Nucleus accumbens (tissue), 56 donors: ENCODE measurements at regions not wholly inside any gene's neighbourhood (a gene's known extent, or its start where the extent isn't known, plus 50 kb on each side); places are given as distances from the start of the nearest gene placed in this dataset.
"Not testable (repeated sequence)": the region's sequence is repeated elsewhere in the genome, so short reads cannot be mapped to it uniquely, and the experiment has no call there.

Source experiments
- DNase-seq, 56 donors: peaks; one replicate each; lab custom pipeline; 2025; lab: John Stamatoyannopoulos, UW

- not testable (repeated sequence) for DNase-seq
These were observed 103.1 kb downstream of the CAPZA3 start for GRCh38 chr12:18840997-18841396.

GRCh38 chr12:18849080-18849479 lies 111.2 kb downstream of the CAPZA3 start:
- DNase-seq: no peak

GRCh38 chr12:18849761-18850160 lies 111.8 kb downstream of the CAPZA3 start:
- no peak for DNase-seq

- DNase-seq: no peak
These were observed 112.8 kb downstream of the CAPZA3 start for GRCh38 chr12:18850752-18851151.

- no peak for DNase-seq
These were observed 113.4 kb downstream of the CAPZA3 start for GRCh38 chr12:18851271-18851670.

DNA sequence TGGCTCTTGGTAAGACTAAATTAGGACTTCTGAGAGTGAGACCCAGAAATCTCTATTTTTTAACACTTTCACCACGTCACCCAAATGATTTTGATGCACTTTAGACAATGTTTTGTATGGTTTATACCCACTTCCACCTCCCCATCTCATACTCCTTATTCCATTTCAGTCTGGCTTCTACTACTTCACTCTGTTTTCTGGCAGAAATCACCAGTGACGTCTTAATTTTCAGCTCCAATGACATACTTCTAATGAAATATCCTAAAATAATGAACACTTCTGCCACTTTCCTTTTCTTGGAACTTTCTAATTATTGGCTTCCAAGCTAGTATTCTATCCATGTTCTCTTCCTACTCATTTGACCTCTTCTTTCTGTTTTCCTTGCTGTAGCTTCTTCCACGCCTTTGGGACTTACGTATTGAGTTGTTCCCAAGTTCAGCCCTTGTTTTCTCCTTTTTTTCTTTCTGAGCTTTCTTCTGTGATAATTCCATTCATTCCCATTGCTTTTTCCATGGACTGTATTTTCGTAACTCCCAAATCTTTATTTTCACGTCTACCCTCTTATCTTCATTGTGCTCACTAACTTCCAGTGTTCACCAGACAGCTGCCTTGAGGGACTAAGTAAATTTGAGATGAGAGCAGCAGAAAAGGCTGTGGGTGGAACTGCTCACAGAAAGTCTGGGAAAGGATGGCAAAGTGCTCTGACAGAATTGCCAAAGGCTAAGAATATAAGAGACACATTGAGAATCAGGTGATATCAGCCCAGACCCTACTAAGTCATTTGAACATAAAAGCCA lies 115.8 kb downstream of the CAPZA3 start:
- no peak for DNase-seq

- DNase-seq: no peak
These were observed 119.7 kb downstream of the CAPZA3 start for GRCh38 chr12:18857656-18858055.

GRCh38 chr12:18859400-18859799 lies 121.5 kb downstream of the CAPZA3 start:
- no peak for DNase-seq

- DNase-seq: no peak
These were observed 123.5 kb downstream of the CAPZA3 start for GRCh38 chr12:18861287-18861858.

DNA sequence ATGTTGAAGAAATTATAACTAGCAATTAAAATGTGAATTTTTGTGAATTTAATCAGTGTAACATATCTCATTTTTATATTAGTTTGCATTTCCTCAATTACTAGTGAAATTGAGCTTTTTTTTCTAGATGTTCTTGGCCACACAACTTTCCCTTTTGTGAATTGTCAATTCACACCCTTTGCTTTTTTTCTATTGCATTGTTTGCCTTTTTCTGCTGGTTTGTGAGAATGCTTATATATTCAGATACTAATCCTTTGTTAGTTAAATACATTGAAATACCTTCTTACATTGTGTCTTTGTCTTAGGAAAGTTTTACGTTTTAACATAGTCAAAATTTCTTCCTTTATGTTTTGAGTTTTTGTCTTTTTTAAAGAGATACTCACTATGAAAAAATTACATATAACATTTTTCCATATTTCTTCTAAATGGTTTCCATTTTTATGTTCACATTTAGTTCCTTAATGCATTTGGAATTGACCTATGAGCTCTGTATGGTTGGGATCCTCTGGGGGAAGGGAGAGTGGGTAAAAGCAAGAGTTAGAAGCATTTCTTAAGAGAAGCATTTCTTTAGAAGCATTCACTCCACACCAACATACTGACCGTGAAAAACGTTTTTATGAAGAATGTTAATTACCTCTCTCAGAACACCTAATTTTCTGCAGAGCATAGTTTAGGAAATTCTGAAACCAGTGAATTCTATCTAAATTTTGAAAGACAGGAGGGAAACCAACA lies 126.0 kb downstream of the CAPZA3 start:
- no peak for DNase-seq

DNA sequence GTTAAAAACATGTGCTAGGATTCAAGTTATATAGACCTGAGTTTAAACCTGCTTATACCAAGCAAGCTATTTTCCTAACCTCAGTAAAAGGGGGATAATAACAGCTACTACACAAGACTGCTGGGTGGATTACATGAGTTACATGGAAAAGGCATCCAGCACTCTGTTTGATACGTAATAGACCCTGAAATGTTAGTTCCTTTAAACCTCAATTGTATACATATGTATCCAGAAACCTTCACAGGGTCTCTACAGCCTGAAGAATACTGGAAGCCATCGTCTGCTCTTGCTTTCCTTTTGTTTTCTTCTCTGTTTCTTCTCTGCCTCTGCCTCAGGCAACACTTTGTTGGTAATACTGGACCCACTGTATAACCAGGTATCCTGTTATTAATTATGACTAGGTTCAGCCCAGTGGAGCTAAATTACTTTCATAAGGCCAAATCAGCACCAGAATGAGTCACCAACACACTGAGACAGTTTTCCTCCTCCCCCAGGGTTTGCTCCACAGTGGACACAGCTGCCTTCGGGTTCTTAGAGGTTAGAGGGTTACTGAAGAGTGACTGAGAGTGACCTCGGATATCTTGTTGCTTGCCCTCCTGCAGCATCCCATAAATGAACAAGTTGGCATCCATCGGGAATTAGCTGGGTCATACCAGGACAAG lies 127.1 kb downstream of the CAPZA3 start:
- no peak for DNase-seq

GRCh38 chr12:18868717-18869116 lies 130.8 kb downstream of the CAPZA3 start:
- no peak for DNase-seq

DNA sequence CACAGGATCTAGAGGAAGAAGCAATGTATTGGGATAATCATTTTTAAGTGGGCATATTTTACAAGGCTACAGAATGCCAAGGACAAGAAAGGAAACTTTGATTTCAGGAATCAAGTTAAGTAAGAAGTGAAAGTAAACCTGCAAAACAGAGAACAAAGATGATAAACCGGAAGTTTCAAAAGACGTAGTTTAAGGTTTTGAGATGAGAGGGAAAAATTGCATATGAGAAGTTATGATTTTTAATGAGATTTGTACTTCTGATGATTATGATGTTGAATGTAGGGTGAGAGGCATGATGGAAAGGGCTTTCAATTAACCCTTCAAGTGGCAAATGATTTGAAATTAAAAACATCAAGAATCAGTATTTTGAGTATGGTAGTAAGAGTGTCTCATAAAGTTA lies 134.9 kb downstream of the CAPZA3 start:
- no peak for DNase-seq

DNA sequence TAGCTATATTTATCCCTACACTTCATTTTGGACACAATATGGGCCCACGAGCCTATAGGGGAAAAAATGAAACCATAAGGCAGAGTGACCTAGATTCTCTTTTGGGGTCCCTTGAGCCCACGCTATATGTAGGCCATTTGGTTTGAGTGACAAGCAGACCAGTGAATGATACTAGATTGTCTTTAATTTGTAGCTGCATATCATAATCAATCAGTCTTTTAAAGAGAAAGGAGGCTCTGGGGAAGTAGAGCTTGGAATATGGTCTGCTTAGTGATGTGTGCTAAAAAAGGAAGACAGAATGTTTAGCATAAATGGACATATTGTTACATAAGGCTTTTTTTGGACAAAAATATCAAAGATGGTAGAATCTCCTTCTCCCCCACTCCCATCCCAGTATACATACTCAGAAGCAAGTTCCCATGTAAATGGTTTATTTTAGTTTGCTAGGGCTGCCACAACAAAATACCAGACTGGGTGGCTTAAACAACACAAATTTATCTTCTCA lies 140.8 kb downstream of the CAPZA3 start:
- DNase-seq: no peak

DNA sequence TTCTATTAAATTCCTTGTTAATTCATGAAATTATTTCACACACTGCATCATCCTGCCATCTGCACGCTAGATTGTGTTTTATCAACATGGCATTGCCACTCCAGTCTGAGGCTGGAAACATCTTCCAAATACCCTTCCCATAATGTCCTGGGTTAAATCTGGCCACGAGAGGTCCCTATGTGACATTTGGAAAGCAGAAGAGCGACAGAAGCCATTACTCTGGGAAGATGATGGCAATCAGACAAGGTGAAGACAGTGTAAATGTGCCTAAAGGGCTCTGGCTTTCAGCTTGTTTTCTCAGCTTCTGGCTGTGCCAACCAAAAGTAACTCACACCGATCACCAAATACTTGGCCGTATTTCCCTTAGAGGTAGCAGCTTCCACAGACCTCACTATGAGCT lies 144.8 kb downstream of the CAPZA3 start:
- DNase-seq: no peak

GRCh38 chr12:18886962-18887361 lies 149.0 kb downstream of the CAPZA3 start:
- no peak for DNase-seq

DNA sequence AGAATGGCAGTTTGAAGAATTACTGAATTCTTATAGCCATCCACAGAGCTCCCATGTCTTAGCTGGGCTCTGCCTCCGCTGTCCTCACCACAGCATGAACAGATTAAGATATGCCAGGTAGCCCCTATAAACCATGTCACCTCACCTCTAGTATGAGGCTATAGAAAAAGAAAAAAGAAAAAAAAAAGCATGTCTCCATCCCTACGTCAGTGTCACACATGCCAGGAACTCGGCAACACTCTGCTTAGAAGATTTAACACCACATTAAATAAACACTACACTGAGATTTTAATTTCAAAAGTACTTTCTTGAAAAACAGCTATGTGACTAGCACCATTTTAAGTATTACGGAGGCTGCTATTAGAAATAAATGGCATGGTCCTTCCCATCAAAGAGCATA lies 149.4 kb downstream of the CAPZA3 start:
- DNase-seq: no peak

GRCh38 chr12:18888047-18888446 lies 150.1 kb downstream of the CAPZA3 start:
- peak in 1 of 56 donors; percentile 1 for DNase-seq

GRCh38 chr12:18890621-18891020 lies 152.7 kb downstream of the CAPZA3 start:
- DNase-seq: not testable (repeated sequence)

- no peak for DNase-seq
These were observed 157.6 kb downstream of the CAPZA3 start for GRCh38 chr12:18895540-18895939.

GRCh38 chr12:18895946-18896345 lies 158.0 kb downstream of the CAPZA3 start:
- no peak for DNase-seq
